VCaP (cell line): ENCODE measurements at regions not wholly inside any gene's neighbourhood (a gene's known extent, or its start where the extent isn't known, plus 50 kb on each side); places are given as distances from the start of the nearest gene placed in this dataset.
A peak's percentile ranks its signal among the peaks of the same experiment; 100 is the strongest.

Experiments
- H3K27ac ChIP-seq: fragments of 450-650 bp; 2 replicates; pipeline ENCODE4 v1.5.1; 2017
- CTCF ChIP-seq: fragments of 450-650 bp; conservative IDR thresholded peaks from 2 replicates; pipeline ENCODE4 v1.5.1; 2017; ENCODE audit warnings: mild to moderate bottlenecking, moderate library complexity

- no peak overlapping the region for H3K27ac ChIP-seq
- no peak for TF ChIP-seq CTCF
These were observed 81.3 kb downstream of the KCNF1 start for GRCh38 chr2:10993001-10993481.

- no peak for TF ChIP-seq CTCF
These were observed 83.7 kb downstream of the KCNF1 start for GRCh38 chr2:10995366-10995970.

GRCh38 chr2:11004199-11004598, 92.5 kb downstream of the KCNF1 start:
- no peak for TF ChIP-seq CTCF
- peak overlapping the region; percentile 31; the same call in 1 of the 2 replicates for H3K27ac ChIP-seq

More at GRCh38 chr2:10995366-10995970, 83.7 kb downstream of the KCNF1 start:
- no peak overlapping the region for H3K27ac ChIP-seq

- TF ChIP-seq CTCF = no peak
- no peak overlapping the region for H3K27ac ChIP-seq
These were observed 93.3 kb downstream of the KCNF1 start for GRCh38 chr2:11005032-11005431.

- no peak for TF ChIP-seq CTCF
- no peak overlapping the region for H3K27ac ChIP-seq
These were observed 94.5 kb downstream of the KCNF1 start for GRCh38 chr2:11006191-11006590.

- TF ChIP-seq CTCF = no peak
- H3K27ac ChIP-seq = no peak overlapping the region
These were observed 95.9 kb downstream of the KCNF1 start for GRCh38 chr2:11007331-11008264.

- no peak for TF ChIP-seq CTCF
- H3K27ac ChIP-seq = no peak overlapping the region
These were observed 97.0 kb downstream of the KCNF1 start for GRCh38 chr2:11008773-11009172.
